Activated T-helper 9 cell treated with anti-CD3 and anti-CD28 coated beads, Interleukin-2, amount 50 U/mL, for 16 hours (primary cell): ENCODE measurements at regions not wholly inside any gene's neighbourhood (a gene's known extent, or its start where the extent isn't known, plus 50 kb on each side); places are given as distances from the start of the nearest gene placed in this dataset.
"Not testable (repeated sequence)": the region's sequence is repeated elsewhere in the genome, so short reads cannot be mapped to it uniquely, and the experiment has no call there.

ENCODE experiments used
- DNase-seq: peaks from one replicate; pipeline ENCODE4 v3.0.0-alpha.2; 2020; ENCODE audit warnings: low read depth

- no peak for DNase-seq
Measured at GRCh38 chr20:53773792-53774401, 180.3 kb upstream of the ZNF217 start.

- DNase-seq = not testable (repeated sequence)
Measured at GRCh38 chr20:53773066-53773791, 179.6 kb upstream of the ZNF217 start.

- DNase-seq = no peak
Measured at GRCh38 chr20:53769041-53769440, 175.4 kb upstream of the ZNF217 start.

- no peak for DNase-seq
Measured at GRCh38 chr20:53768329-53768728, 174.7 kb upstream of the ZNF217 start.

- no peak for DNase-seq
Measured at GRCh38 chr20:53767206-53767930, 173.7 kb upstream of the ZNF217 start.

GRCh38 chr20:53764415-53764800, 170.8 kb upstream of the ZNF217 start:
- DNase-seq = no peak

- DNase-seq = no peak
Measured at GRCh38 chr20:53763707-53764414, 170.2 kb upstream of the ZNF217 start.

GRCh38 chr20:53762423-53762798, 168.8 kb upstream of the ZNF217 start:
- not testable (repeated sequence) for DNase-seq

- no peak for DNase-seq
Measured at GRCh38 chr20:53760025-53760441, 166.4 kb upstream of the ZNF217 start.

- no peak for DNase-seq
Measured at GRCh38 chr20:53757472-53757913, 163.9 kb upstream of the ZNF217 start.

GRCh38 chr20:53755733-53756531, 162.3 kb upstream of the ZNF217 start:
- DNase-seq = no peak

GRCh38 chr20:53753880-53754459, 160.3 kb upstream of the ZNF217 start:
- DNase-seq = no peak

- DNase-seq = no peak
Measured at GRCh38 chr20:53752971-53753879, 159.6 kb upstream of the ZNF217 start.

- DNase-seq = no peak
Measured at GRCh38 chr20:53752583-53752970, 158.9 kb upstream of the ZNF217 start.

- DNase-seq = no peak
Measured at GRCh38 chr20:53751620-53752318, 158.1 kb upstream of the ZNF217 start.

- no peak for DNase-seq
Measured at GRCh38 chr20:53750827-53751619, 157.4 kb upstream of the ZNF217 start.

GRCh38 chr20:53749499-53749898, 155.9 kb upstream of the ZNF217 start:
- DNase-seq = no peak

GRCh38 chr20:53748821-53749421, 155.3 kb upstream of the ZNF217 start:
- DNase-seq = no peak
